Ovary (tissue), 7 donors: ENCODE measurements at regions not wholly inside any gene's neighbourhood (a gene's known extent, or its start where the extent isn't known, plus 50 kb on each side); places are given as distances from the start of the nearest gene placed in this dataset.

ENCODE experiments used
- DNase-seq, 5 donors: peaks; one replicate each; pipeline ENCODE4 v3.0.0-alpha.2; 2019 to 2020
- H3K27ac ChIP-seq, 2 donors: fragments of 200-600 bp; one replicate each; pipeline versions ENCODE4 v1.5.1 to v1.8.0; 2019 to 2022
- H3K27me3 ChIP-seq: fragments of 200-600 bp; one replicate; pipeline ENCODE4 v1.8.0; 2022
- H3K36me3 ChIP-seq: fragments of 200-600 bp; sonication (generic); one replicate; pipeline ENCODE4 v1.5.1; 2019
- H3K4me1 ChIP-seq: one replicate; pipeline ENCODE4 v1.8.1; 2013; ENCODE audit warnings: mild to moderate bottlenecking, moderate library complexity; ENCODE audit not compliant: insufficient read depth
- H3K4me3 ChIP-seq: fragments of 200-600 bp; sonication (generic); one replicate; pipeline ENCODE4 v1.5.1; 2017
- H3K9me3 ChIP-seq, 2 donors: fragments of 200-600 bp in 1 of 2; sonication (generic) in 1 of 2; one replicate each; pipeline versions ENCODE4 v1.5.1 to v1.8.1; 2013 to 2019; ENCODE audit warnings: mild to moderate bottlenecking in 1 of 2, moderate library complexity in 1 of 2
- CTCF ChIP-seq, 3 donors: fragments of 450-650 bp in 2 of 3; fragments of 200-600 bp in 1 of 3; IDR thresholded peaks; one replicate each; pipeline versions ENCODE4 v1.5.1 to v1.8.0; 2016 to 2022; ENCODE audit warnings: antibody characterized with exemption in 3 of 3, mild to moderate bottlenecking in 1 of 3
- EP300 ChIP-seq: sonication (generic); formaldehyde crosslinking; IDR thresholded peaks from one replicate; pipeline ENCODE4 v1.6.1; 2017; ENCODE audit warnings: antibody characterized with exemption
- POLR2A ChIP-seq: fragments of 450-650 bp; IDR thresholded peaks from one replicate; pipeline ENCODE4 v1.6.1; 2017; ENCODE audit warnings: antibody characterized with exemption, mild to moderate bottlenecking, moderate library complexity
- WGBS, 3 donors: extraction: QIAGEN DNeasy Blood & Tissue Kit in 1 of 3; methylation state at CpG; one replicate each; pipeline versions ENCODE4 v1.1.5 to v1.1.7; 2013 to 2017; 5-methylcytosine and 5-hydroxymethylcytosine counted together
- intact Hi-C, 4 donors: fragments of 100-400 bp; cut with DNase I; formaldehyde crosslinking; loops; one replicate each; pipeline versions ENCODE4 v1.11.0 to v1.15.1; 2022 to 2023
- donor health status: DM: no; HTN: no; CAD: no; lungs with moderate emphysema.
- donor health status: DM: no; HTN: no; CAD: no.
- donor health status: Bipolar disorder and iron deficiency.
- donor health status: DM: no; HTN: no; CAD: no.
- donor health status: DM: yes; HTN: yes; CAD: no.

DNA sequence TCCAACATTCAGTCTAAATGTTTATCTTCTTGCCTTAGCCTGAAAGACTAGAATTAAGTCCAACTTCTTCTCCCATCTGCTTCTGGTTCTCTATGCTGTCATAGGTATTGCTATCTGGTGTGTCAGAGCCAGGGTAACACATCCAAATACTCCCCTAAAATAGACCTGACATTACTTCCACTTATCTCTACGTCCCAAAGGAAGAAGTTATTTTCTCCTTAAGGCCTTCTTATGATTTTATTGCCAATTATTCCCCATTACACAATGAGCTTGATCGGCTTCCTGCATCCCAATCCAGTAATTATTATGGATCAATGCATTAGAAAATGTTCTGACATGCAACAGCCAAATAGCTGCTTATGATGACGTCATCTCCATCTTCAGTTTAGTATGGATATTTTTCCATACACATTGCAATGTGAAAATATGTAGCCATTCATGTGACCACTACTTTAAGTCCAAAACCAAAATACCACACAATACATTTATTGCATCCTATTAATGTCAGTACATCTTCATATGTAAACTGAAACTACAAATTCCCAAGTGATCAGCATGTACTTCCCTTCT, 555.5 kb downstream of the MAT2B start:
- Histone ChIP-seq H3K27ac (no peak overlapping the region), H3K4me1 (no peaks in the 10 kb centered on the region), H3K9me3 (no peaks in the 10 kb centered on the region), H3K36me3 (no peaks in the 10 kb centered on the region), H3K27me3 (no peaks in the 10 kb centered on the region), H3K4me3 (no peak overlapping the region)
- intact Hi-C loops: no loop called here
- 49 to 63% (median 63%) methylated on average over 3 of the region's 3 CpGs for WGBS, 3 donors
- no peak for DNase-seq
- no peak for TF ChIP-seq POLR2A
- TF ChIP-seq EP300: no peak
- no peak for TF ChIP-seq CTCF (IDR thresholded peaks at IDR 0.05)

DNA sequence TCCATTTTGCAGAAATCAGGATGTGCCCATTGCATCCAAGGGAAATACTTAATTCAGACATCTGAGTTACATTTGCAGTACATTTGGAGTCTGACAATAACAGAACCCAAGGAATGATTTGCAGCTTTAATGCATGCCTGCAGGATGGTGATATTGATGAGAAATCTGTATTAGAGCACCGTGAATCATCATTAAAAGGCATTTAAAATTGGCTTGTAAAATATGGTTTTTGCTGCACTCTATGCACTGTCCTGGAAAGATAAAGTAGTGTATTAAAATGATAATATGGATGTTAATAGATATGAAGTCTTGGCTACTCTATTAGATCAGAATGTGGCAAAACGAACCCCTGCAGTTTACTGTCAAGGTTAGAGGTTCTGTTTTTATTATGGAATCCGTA, 556.9 kb downstream of the MAT2B start:
- Histone ChIP-seq H3K4me3 (no peak overlapping the region), H3K4me1 (no peaks in the 10 kb centered on the region), H3K36me3 (no peaks in the 10 kb centered on the region), H3K9me3 (no peaks in the 10 kb centered on the region), H3K27me3 (no peaks in the 10 kb centered on the region), H3K27ac (no peak overlapping the region)
- 6 to 25% (median 7%) methylated on average over 3 of the region's 3 CpGs for WGBS, 3 donors
- DNase-seq: no peak
- intact Hi-C loops: no loop called here
- TF ChIP-seq POLR2A: no peak

GRCh38 chr5:164065266-164065665, 559.8 kb downstream of the MAT2B start:
- DNase-seq: no peak
- intact Hi-C loops: no loop called here
- TF ChIP-seq POLR2A (no peak), CTCF (IDR thresholded peaks at IDR 0.05) (no peak), EP300 (no peak)
- Histone ChIP-seq H3K27me3 (no peaks in the 10 kb centered on the region), H3K4me3 (no peak overlapping the region), H3K27ac (no peak overlapping the region), H3K36me3 (no peaks in the 10 kb centered on the region), H3K4me1 (no peaks in the 10 kb centered on the region), H3K9me3 (no peaks in the 10 kb centered on the region)
- 68 to 72% (median 71%) methylated on average over 2 of the region's 2 CpGs for WGBS, 3 donors

- no peak for TF ChIP-seq POLR2A
- no peak for TF ChIP-seq EP300
- TF ChIP-seq CTCF (IDR thresholded peaks at IDR 0.05): no peak
- H3K27me3 ChIP-seq: no peaks in the 10 kb centered on the region
- no peak overlapping the region for H3K4me3 ChIP-seq
- intact Hi-C loops: no loop called here
- no peaks in the 10 kb centered on the region for H3K36me3 ChIP-seq
- no peaks in the 10 kb centered on the region for H3K4me1 ChIP-seq
- H3K27ac ChIP-seq: no peak overlapping the region
- no peaks in the 10 kb centered on the region for H3K9me3 ChIP-seq
- no peak for DNase-seq
- WGBS, 3 donors: 69 to 96% (median 70%) methylated on average over 1 of the region's 1 CpG
Observed at GRCh38 chr5:164071671-164072070, 566.3 kb downstream of the MAT2B start.

- WGBS, 3 donors: 46 to 67% (median 64%) methylated on average over 3 of the region's 3 CpGs
- H3K27me3 ChIP-seq: no peaks in the 10 kb centered on the region
- H3K36me3 ChIP-seq: no peaks in the 10 kb centered on the region
- H3K4me1 ChIP-seq: no peaks in the 10 kb centered on the region
- intact Hi-C loops: no loop called here
- DNase-seq: no peak
- no peak for TF ChIP-seq EP300
- TF ChIP-seq POLR2A: no peak
- no peak for TF ChIP-seq CTCF (IDR thresholded peaks at IDR 0.05)
- no peak overlapping the region for H3K27ac ChIP-seq
- no peak overlapping the region for H3K4me3 ChIP-seq
- H3K9me3 ChIP-seq: no peaks in the 10 kb centered on the region
Observed at GRCh38 chr5:164073081-164073480, 567.7 kb downstream of the MAT2B start.
